Activated CD4-positive, alpha-beta T cell treated with anti-CD3 and anti-CD28 coated beads, Interleukin-2, amount 10 ng/mL, durations not matched to agents 24 days and 14 days (primary cell): ENCODE measurements at regions not wholly inside any gene's neighbourhood (a gene's known extent, or its start where the extent isn't known, plus 50 kb on each side); places are given as distances from the start of the nearest gene placed in this dataset.
"Not testable (repeated sequence)": the region's sequence is repeated elsewhere in the genome, so short reads cannot be mapped to it uniquely, and the experiment has no call there.

ENCODE experiments used
- DNase-seq: peaks from one replicate; pipeline ENCODE4 v3.0.0; 2022
- H3K27ac Mint-ChIP-seq: one replicate; pipeline ENCODE4 v1.8.0; 2022; ENCODE audit warnings: mild to moderate bottlenecking, mixed read lengths
- H3K27me3 Mint-ChIP-seq: one replicate; pipeline ENCODE4 v1.8.0; 2022; ENCODE audit warnings: mixed read lengths
- H3K36me3 Mint-ChIP-seq: one replicate; pipeline ENCODE4 v1.8.0; 2022; ENCODE audit warnings: low read depth, mild to moderate bottlenecking, mixed read lengths
- H3K4me1 Mint-ChIP-seq: one replicate; pipeline ENCODE4 v1.8.0; 2021; ENCODE audit warnings: mixed read lengths
- H3K4me3 Mint-ChIP-seq: one replicate; pipeline ENCODE4 v1.8.0; 2022; ENCODE audit warnings: mild to moderate bottlenecking, moderate library complexity, mixed read lengths
- H3K9me3 Mint-ChIP-seq: one replicate; pipeline ENCODE4 v1.8.0; 2021; ENCODE audit warnings: mixed read lengths
- intact Hi-C: fragments of 100-400 bp; cut with micrococcal nuclease; formaldehyde crosslinking; loops from one replicate; pipeline ENCODE4 v1.15.1; 2023

GRCh38 chr3:170801597-170801996, 68.4 kb downstream of the RPL22L1 start:
- intact Hi-C loops = no loop called here
- no peak for DNase-seq
- no peaks in the 10 kb centered on the region for H3K36me3 Mint-ChIP-seq
- H3K9me3 Mint-ChIP-seq = no peaks in the 10 kb centered on the region
- no peaks in the 10 kb centered on the region for H3K4me1 Mint-ChIP-seq
- peaks cover 23% of the 10 kb centered on the region for H3K27me3 Mint-ChIP-seq
- no peak overlapping the region for H3K4me3 Mint-ChIP-seq
- no peak overlapping the region for H3K27ac Mint-ChIP-seq

- H3K9me3 Mint-ChIP-seq, DNase-seq, H3K27ac Mint-ChIP-seq, H3K4me3 Mint-ChIP-seq, intact Hi-C loops, H3K36me3 Mint-ChIP-seq, H3K4me1 Mint-ChIP-seq: not testable (repeated sequence)
- peaks cover 23% of the 10 kb centered on the region for H3K27me3 Mint-ChIP-seq
These were observed 69.7 kb downstream of the RPL22L1 start for GRCh38 chr3:170800275-170800674.

GRCh38 chr3:170799009-170799408, 71.0 kb downstream of the RPL22L1 start:
- Mint-ChIP-seq H3K4me3 (no peak overlapping the region), H3K27me3 (peaks cover 14% of the 10 kb centered on the region), H3K27ac (no peak overlapping the region), H3K4me1 (no peaks in the 10 kb centered on the region), H3K36me3 (no peaks in the 10 kb centered on the region), H3K9me3 (no peaks in the 10 kb centered on the region)
- DNase-seq = no peak
- intact Hi-C loops = no loop called here

- no peak overlapping the region for H3K27ac Mint-ChIP-seq
- H3K27me3 Mint-ChIP-seq = peaks cover 14% of the 10 kb centered on the region
- H3K9me3 Mint-ChIP-seq = no peaks in the 10 kb centered on the region
These were observed 72.3 kb downstream of the RPL22L1 start for GRCh38 chr3:170797685-170798084.

GRCh38 chr3:170792471-170792870, 77.5 kb downstream of the RPL22L1 start:
- no peaks in the 10 kb centered on the region for H3K4me1 Mint-ChIP-seq
- H3K36me3 Mint-ChIP-seq = no peaks in the 10 kb centered on the region
- H3K27ac Mint-ChIP-seq = no peak overlapping the region
- H3K9me3 Mint-ChIP-seq = no peaks in the 10 kb centered on the region
- DNase-seq = no peak
- peaks cover 15% of the 10 kb centered on the region for H3K27me3 Mint-ChIP-seq
- no peak overlapping the region for H3K4me3 Mint-ChIP-seq
- intact Hi-C loops = no loop called here

More at GRCh38 chr3:170797685-170798084, 72.3 kb downstream of the RPL22L1 start:
- Mint-ChIP-seq H3K36me3 (no peaks in the 10 kb centered on the region), H3K4me3 (no peak overlapping the region), H3K4me1 (no peaks in the 10 kb centered on the region)
- intact Hi-C loops = no loop called here
- DNase-seq = no peak

- Mint-ChIP-seq H3K9me3 (no peaks in the 10 kb centered on the region), H3K4me3 (no peak overlapping the region), H3K27ac (no peak overlapping the region), H3K27me3 (peaks cover 20% of the 10 kb centered on the region), H3K36me3 (no peaks in the 10 kb centered on the region), H3K4me1 (no peaks in the 10 kb centered on the region)
- no peak for DNase-seq
- intact Hi-C loops = no loop called here
These were observed 79.3 kb downstream of the RPL22L1 start for GRCh38 chr3:170790647-170791046.

- H3K9me3 Mint-ChIP-seq = no peaks in the 10 kb centered on the region
- no peaks in the 10 kb centered on the region for H3K4me1 Mint-ChIP-seq
- intact Hi-C loops = no loop called here
- H3K36me3 Mint-ChIP-seq = no peaks in the 10 kb centered on the region
- no peak for DNase-seq
- H3K4me3 Mint-ChIP-seq = no peak overlapping the region
- H3K27ac Mint-ChIP-seq = no peak overlapping the region
- H3K27me3 Mint-ChIP-seq = peaks cover 26% of the 10 kb centered on the region
These were observed 82.5 kb downstream of the RPL22L1 start for GRCh38 chr3:170787464-170787863.

GRCh38 chr3:170785454-170785853, 84.5 kb downstream of the RPL22L1 start:
- H3K27me3 Mint-ChIP-seq = peaks cover 26% of the 10 kb centered on the region
- H3K36me3 Mint-ChIP-seq = no peaks in the 10 kb centered on the region
- H3K4me3 Mint-ChIP-seq = no peak overlapping the region

GRCh38 chr3:170784406-170784805, 85.6 kb downstream of the RPL22L1 start:
- no peaks in the 10 kb centered on the region for H3K36me3 Mint-ChIP-seq

More at GRCh38 chr3:170785454-170785853, 84.5 kb downstream of the RPL22L1 start:
- intact Hi-C loops = no loop called here
- DNase-seq = no peak
- Mint-ChIP-seq H3K4me1 (no peaks in the 10 kb centered on the region), H3K27ac (no peak overlapping the region), H3K9me3 (no peaks in the 10 kb centered on the region)

GRCh38 chr3:170780955-170781354, 89.0 kb downstream of the RPL22L1 start:
- Mint-ChIP-seq H3K36me3 (no peaks in the 10 kb centered on the region), H3K4me1 (no peaks in the 10 kb centered on the region), H3K27me3 (peaks cover 24% of the 10 kb centered on the region), H3K27ac (no peak overlapping the region), H3K4me3 (no peak overlapping the region), H3K9me3 (no peaks in the 10 kb centered on the region)
- intact Hi-C loops = no loop called here
- DNase-seq = no peak

More at GRCh38 chr3:170784406-170784805, 85.6 kb downstream of the RPL22L1 start:
- Mint-ChIP-seq H3K27ac (no peak overlapping the region), H3K4me1 (no peaks in the 10 kb centered on the region), H3K4me3 (no peak overlapping the region), H3K27me3 (peaks cover 27% of the 10 kb centered on the region), H3K9me3 (no peaks in the 10 kb centered on the region)
- DNase-seq = no peak
- intact Hi-C loops = no loop called here

- H3K4me1 Mint-ChIP-seq = no peaks in the 10 kb centered on the region
- no peaks in the 10 kb centered on the region for H3K36me3 Mint-ChIP-seq
- intact Hi-C loops = no loop called here
- peaks cover 20% of the 10 kb centered on the region for H3K27me3 Mint-ChIP-seq
- no peaks in the 10 kb centered on the region for H3K9me3 Mint-ChIP-seq
- no peak for DNase-seq
- H3K4me3 Mint-ChIP-seq = no peak overlapping the region
- no peak overlapping the region for H3K27ac Mint-ChIP-seq
These were observed 89.5 kb downstream of the RPL22L1 start for GRCh38 chr3:170780471-170780870.

- H3K27me3 Mint-ChIP-seq = peaks cover 18% of the 10 kb centered on the region
- no peaks in the 10 kb centered on the region for H3K4me1 Mint-ChIP-seq
- H3K9me3 Mint-ChIP-seq = no peaks in the 10 kb centered on the region
- no peak for DNase-seq
- intact Hi-C loops = no loop called here
- no peak overlapping the region for H3K4me3 Mint-ChIP-seq
- no peak overlapping the region for H3K27ac Mint-ChIP-seq
- H3K36me3 Mint-ChIP-seq = no peaks in the 10 kb centered on the region
These were observed 91.5 kb downstream of the RPL22L1 start for GRCh38 chr3:170778240-170779217.

GRCh38 chr3:170777564-170777926, 92.5 kb downstream of the RPL22L1 start:
- H3K4me3 Mint-ChIP-seq = no peak overlapping the region
- intact Hi-C loops = no loop called here
- H3K9me3 Mint-ChIP-seq = no peaks in the 10 kb centered on the region
- H3K4me1 Mint-ChIP-seq = no peaks in the 10 kb centered on the region
- H3K27me3 Mint-ChIP-seq = peaks cover 15% of the 10 kb centered on the region
- DNase-seq = no peak
- H3K36me3 Mint-ChIP-seq = no peaks in the 10 kb centered on the region
- H3K27ac Mint-ChIP-seq = no peak overlapping the region

GRCh38 chr3:170776887-170777563, 93.0 kb downstream of the RPL22L1 start:
- H3K27ac Mint-ChIP-seq = no peak overlapping the region
- intact Hi-C loops = no loop called here
- no peaks in the 10 kb centered on the region for H3K9me3 Mint-ChIP-seq

More at GRCh38 chr3:170776887-170777563, 93.0 kb downstream of the RPL22L1 start:
- Mint-ChIP-seq H3K4me1 (no peaks in the 10 kb centered on the region), H3K27me3 (peaks cover 13% of the 10 kb centered on the region), H3K4me3 (no peak overlapping the region), H3K36me3 (no peaks in the 10 kb centered on the region)
- DNase-seq = no peak
